Naive thymus-derived CD4-positive, alpha-beta T cell (primary cell): ENCODE measurements at regions not wholly inside any gene's neighbourhood (a gene's known extent, or its start where the extent isn't known, plus 50 kb on each side); places are given as distances from the start of the nearest gene placed in this dataset.

Source experiments
- ATAC-seq: fragments of 150-1000 bp; cut with Tn5 transposase; 2 replicates; pipeline ENCODE4 v1.10.0; 2021; ENCODE audit warnings: mild to moderate bottlenecking, moderate library complexity
- CTCF ChIA-PET: fragments of 350-600 bp; sonication (Branson Sonifier 250); formaldehyde crosslinking; loops from one replicate; lab custom pipeline; 2021; ENCODE audit warnings: antibody characterized with exemption; lab: Charles Lee
- POLR2A ChIA-PET: fragments of 350-600 bp; sonication (Branson Sonifier 250); formaldehyde crosslinking; loops from one replicate; lab custom pipeline; 2021; ENCODE audit warnings: antibody characterized with exemption, inconsistent platforms; lab: Charles Lee
- DNase-seq, 9 donors: peaks; one replicate each; pipeline versions ENCODE4 v3.0.0 to v3.0.0-alpha.2; 2020 to 2022; ENCODE audit warnings: mixed read lengths in 1 of 9
- H3K27ac ChIP-seq: one replicate; pipeline ENCODE4 v1.7.0; 2013; ENCODE audit warnings: mild to moderate bottlenecking, low read depth, low read length, moderate library complexity
- H3K27me3 ChIP-seq, 2 donors: one replicate each; pipeline ENCODE4 v1.7.0; 2013; ENCODE audit warnings: low read length in 2 of 2, mild to moderate bottlenecking in 2 of 2, moderate library complexity in 2 of 2; ENCODE audit not compliant: control insufficient read depth in 2 of 2, insufficient read depth in 2 of 2
- H3K36me3 ChIP-seq, 3 experiments: 1 replicate in 2 of 3; 2 replicates in 1 of 3; pipeline ENCODE4 v1.7.0; 2013; ENCODE audit warnings: low read length in 3 of 3, mild to moderate bottlenecking in 3 of 3, moderate library complexity in 1 of 3; ENCODE audit not compliant: insufficient read depth in 3 of 3, control insufficient read depth in 2 of 3
- H3K4me1 ChIP-seq, 2 donors: one replicate each; pipeline ENCODE4 v1.7.0; 2013; ENCODE audit warnings: low read length in 2 of 2, mild to moderate bottlenecking in 2 of 2, moderate library complexity in 1 of 2; ENCODE audit not compliant: control insufficient read depth in 2 of 2, insufficient read depth in 2 of 2
- H3K4me3 ChIP-seq: 2 replicates; pipeline ENCODE4 v1.7.0; 2013; ENCODE audit warnings: mild to moderate bottlenecking, low read length
- H3K9me3 ChIP-seq, 3 experiments: 1 replicate in 2 of 3; 2 replicates in 1 of 3; pipeline ENCODE4 v1.7.0; 2013; ENCODE audit warnings: low read length in 3 of 3; ENCODE audit not compliant: control insufficient read depth in 2 of 3
- H3K27ac Mint-ChIP-seq, 9 donors: one replicate each; pipeline ENCODE4 v1.8.0; 2020 to 2022; ENCODE audit warnings: mixed read lengths in 9 of 9, mild to moderate bottlenecking in 8 of 9, moderate library complexity in 5 of 9, inconsistent platforms in 2 of 9
- H3K27me3 Mint-ChIP-seq, 5 donors: one replicate each; pipeline ENCODE4 v1.8.0; 2021 to 2022; ENCODE audit warnings: mixed read lengths in 5 of 5, mild to moderate bottlenecking in 1 of 5
- H3K36me3 Mint-ChIP-seq, 5 donors: one replicate each; pipeline ENCODE4 v1.8.0; 2020 to 2022; ENCODE audit warnings: mixed read lengths in 5 of 5, mild to moderate bottlenecking in 3 of 5, inconsistent platforms in 1 of 5
- H3K4me1 Mint-ChIP-seq, 7 donors: one replicate each; pipeline ENCODE4 v1.8.0; 2020 to 2022; ENCODE audit warnings: mixed read lengths in 7 of 7, mild to moderate bottlenecking in 3 of 7, inconsistent platforms in 1 of 7
- H3K4me3 Mint-ChIP-seq, 10 donors: one replicate each; pipeline ENCODE4 v1.8.0; 2020 to 2022; ENCODE audit warnings: mild to moderate bottlenecking in 10 of 10, mixed read lengths in 10 of 10, moderate library complexity in 6 of 10, inconsistent platforms in 2 of 10
- H3K9me3 Mint-ChIP-seq, 11 donors: one replicate each; pipeline ENCODE4 v1.8.0; 2020 to 2022; ENCODE audit warnings: mixed read lengths in 11 of 11, mild to moderate bottlenecking in 4 of 11, inconsistent platforms in 1 of 11, moderate library complexity in 1 of 11
- intact Hi-C, 2 donors: fragments of 100-400 bp; cut with micrococcal nuclease; formaldehyde crosslinking; loops; one replicate each; pipeline ENCODE4 v1.15.1; 2023

DNA sequence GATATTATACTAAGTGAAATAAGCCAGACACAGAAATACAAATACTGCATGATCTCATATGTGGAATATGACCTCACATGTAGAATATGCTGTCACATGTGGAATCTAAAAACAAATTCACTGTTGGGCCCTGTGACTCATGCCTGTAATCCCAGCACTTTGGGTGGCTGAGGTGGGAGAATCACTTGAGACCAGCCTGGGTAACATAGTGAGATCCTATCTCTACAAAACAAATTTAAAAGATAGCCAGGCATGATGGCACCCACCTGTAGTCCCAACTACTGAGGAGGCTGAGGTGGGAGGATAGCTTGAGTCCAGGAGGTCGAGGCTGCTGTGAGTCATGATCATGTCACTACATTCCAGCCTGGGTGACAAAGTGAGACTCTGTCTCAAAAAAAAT is 160.3 kb downstream of the PTEN start:
- Histone ChIP-seq H3K27ac (no peak overlapping the region), H3K36me3 (no peaks in the 10 kb centered on the region), H3K9me3 (no peaks in the 10 kb centered on the region), H3K4me1 (peaks cover 10 to 11% of the 10 kb centered on the region in 2 donors), H3K27me3 (no peaks in the 10 kb centered on the region), H3K4me3 (no peak overlapping the region)
- no peak for DNase-seq
- no peak overlapping the region for H3K27ac Mint-ChIP-seq
- ChIA-PET CTCF (interaction anchor here (0.8 kb wide), 1 partner anchor 308 kb away, joined by 3 read pairs; no protein-coding TSS in a partner anchor), POLR2A (interaction anchor here (0.7 kb wide), 1 partner anchor 94 kb away, joined by 3 read pairs; no protein-coding TSS in a partner anchor)
- peaks cover 0 to 9% (median 3%) of the 10 kb centered on the region in 5 donors for H3K36me3 Mint-ChIP-seq
- peaks cover 0 to 9% (median 0%) of the 10 kb centered on the region in 11 donors for H3K9me3 Mint-ChIP-seq
- H3K27me3 Mint-ChIP-seq: no peaks in the 10 kb centered on the region
- H3K4me3 Mint-ChIP-seq: no peak overlapping the region
- no peak for ATAC-seq
- intact Hi-C loops: no loop called here
- peaks cover 11 to 30% (median 20%) of the 10 kb centered on the region in 7 donors for H3K4me1 Mint-ChIP-seq

DNA sequence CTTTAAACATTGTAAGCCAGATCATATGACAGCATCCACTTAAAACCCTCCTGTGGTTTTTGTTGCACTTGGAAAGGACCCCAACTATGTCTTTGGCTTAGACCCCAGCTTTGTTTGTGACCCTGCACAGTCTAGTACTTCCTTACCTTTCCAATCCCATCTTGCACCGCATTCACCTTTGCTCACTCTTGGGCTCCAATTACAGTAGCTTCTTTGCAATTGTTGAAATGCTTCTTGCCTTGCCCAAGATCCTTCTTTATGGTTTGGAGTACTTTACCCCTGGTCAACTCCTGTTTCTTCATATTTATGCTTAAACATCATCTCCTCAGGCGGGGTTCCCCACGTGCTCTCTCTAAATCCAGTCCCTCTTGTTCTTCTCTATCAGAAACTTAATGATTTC is 162.6 kb downstream of the PTEN start:
- Mint-ChIP-seq H3K27me3 (no peaks in the 10 kb centered on the region), H3K27ac (peak overlapping the region in 1 of 9 donors; percentile 9), H3K4me3 (no peak overlapping the region), H3K4me1 (peaks cover 13 to 36% (median 22%) of the 10 kb centered on the region in 7 donors), H3K9me3 (peaks cover 0 to 9% (median 0%) of the 10 kb centered on the region in 11 donors), H3K36me3 (peaks cover 0 to 9% (median 3%) of the 10 kb centered on the region in 5 donors)
- Histone ChIP-seq H3K36me3 (no peaks in the 10 kb centered on the region), H3K27ac (no peak overlapping the region), H3K27me3 (no peaks in the 10 kb centered on the region), H3K4me1 (peaks cover 11 to 15% of the 10 kb centered on the region in 2 donors), H3K4me3 (no peak overlapping the region), H3K9me3 (no peaks in the 10 kb centered on the region)
- intact Hi-C loops: loop anchor here in 1 of 2 donors (5.0 kb wide), 1 partner anchor 361 kb away; no protein-coding TSS in a partner anchor
- ATAC-seq (no peak), DNase-seq (no peak)
- ChIA-PET CTCF (interaction anchor here (1.0 kb wide), 1 partner anchor 75 kb away, joined by 3 read pairs; no protein-coding TSS in a partner anchor), POLR2A (no interaction called here)

DNA sequence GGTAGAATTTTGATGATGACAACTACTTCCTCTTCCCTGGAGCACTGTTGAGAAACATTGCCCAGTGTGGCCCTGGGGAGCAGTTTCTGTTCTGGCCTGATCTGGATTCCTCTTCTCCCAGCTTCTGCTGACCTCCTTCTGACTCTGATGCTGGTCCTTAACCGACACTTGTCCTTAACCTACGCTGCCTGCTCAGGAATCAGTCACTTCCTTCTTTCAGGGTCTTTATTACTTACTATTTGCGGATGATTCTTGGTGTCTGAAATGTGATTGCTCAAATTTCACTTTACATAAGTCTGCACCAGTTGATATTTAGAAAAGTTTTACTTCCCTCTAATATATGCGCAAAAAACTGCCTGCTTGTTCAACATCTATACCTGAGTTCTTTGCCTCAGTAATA is 164.1 kb downstream of the PTEN start:
- POLR2A ChIA-PET: interaction anchor here (0.7 kb wide), 1 partner anchor 14 kb away, joined by 3 read pairs; no protein-coding TSS in a partner anchor
- H3K4me3 Mint-ChIP-seq: no peak overlapping the region

DNA sequence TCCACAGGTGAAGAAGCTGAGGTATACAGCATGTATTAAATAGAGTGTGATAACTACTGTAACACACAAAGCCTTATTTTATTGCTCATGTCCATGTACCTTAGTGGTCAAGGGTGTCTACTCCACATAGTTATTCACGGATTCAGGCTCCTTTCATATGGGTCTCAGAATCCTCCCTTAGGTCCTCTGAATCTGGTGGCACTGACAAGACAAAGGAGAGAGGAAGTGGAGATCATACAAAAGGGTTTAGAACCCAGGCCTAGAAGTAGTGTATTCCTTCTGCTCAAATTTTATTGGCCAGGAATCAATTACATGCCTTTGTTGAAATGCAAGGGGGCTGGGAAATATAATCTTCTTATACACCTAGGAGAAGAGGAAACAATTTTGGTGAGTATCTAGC is 164.6 kb downstream of the PTEN start:
- peaks cover 0 to 6% (median 0%) of the 10 kb centered on the region in 11 donors for H3K9me3 Mint-ChIP-seq
- intact Hi-C loops: loop anchor here in 1 of 2 donors (2.0 to 5.0 kb wide), 2 partner anchors 37 to 359 kb away; no protein-coding TSS in a partner anchor
- Histone ChIP-seq H3K4me3 (no peak overlapping the region), H3K36me3 (no peaks in the 10 kb centered on the region), H3K27ac (peak overlapping the region; percentile 4), H3K4me1 (peaks cover 11 to 15% of the 10 kb centered on the region in 2 donors), H3K9me3 (no peaks in the 10 kb centered on the region), H3K27me3 (no peaks in the 10 kb centered on the region)
- DNase-seq (no peak), ATAC-seq (peak; percentile 14)
- H3K4me3 Mint-ChIP-seq: peak overlapping the region in 3 of 10 donors; percentile 0 to 35 (median 7)
- H3K4me1 Mint-ChIP-seq: peaks cover 10 to 28% (median 18%) of the 10 kb centered on the region in 7 donors
- ChIA-PET CTCF (no interaction called here), POLR2A (interaction anchor here (0.7 kb wide), 1 partner anchor 13 kb away, joined by 3 read pairs; no protein-coding TSS in a partner anchor)
- peak overlapping the region in 8 of 9 donors; percentile 44 to 90 (median 74) for H3K27ac Mint-ChIP-seq
- H3K27me3 Mint-ChIP-seq: no peaks in the 10 kb centered on the region
- peaks cover 0 to 4% (median 0%) of the 10 kb centered on the region in 5 donors for H3K36me3 Mint-ChIP-seq

More for the DNA sequence above, 164.1 kb downstream of the PTEN start:
- CTCF ChIA-PET: no interaction called here
- H3K4me3 ChIP-seq: no peak overlapping the region
- H3K27ac ChIP-seq: no peak overlapping the region
- no peaks in the 10 kb centered on the region for H3K36me3 ChIP-seq
- peak; percentile 75 for ATAC-seq
- no peaks in the 10 kb centered on the region for H3K27me3 Mint-ChIP-seq
- peaks cover 0 to 9% (median 0%) of the 10 kb centered on the region in 11 donors for H3K9me3 Mint-ChIP-seq
- H3K4me1 ChIP-seq: peaks cover 11 to 15% of the 10 kb centered on the region in 2 donors
- DNase-seq: no peak
- H3K27me3 ChIP-seq: no peaks in the 10 kb centered on the region
- H3K4me1 Mint-ChIP-seq: peaks cover 10 to 31% (median 18%) of the 10 kb centered on the region in 7 donors
- peak overlapping the region in 7 of 9 donors; percentile 12 to 90 (median 76) for H3K27ac Mint-ChIP-seq
- H3K36me3 Mint-ChIP-seq: peaks cover 0 to 4% (median 0%) of the 10 kb centered on the region in 5 donors
- intact Hi-C loops: loop anchor here in 1 of 2 donors (5.0 kb wide), 1 partner anchor 360 kb away; no protein-coding TSS in a partner anchor
- H3K9me3 ChIP-seq: no peaks in the 10 kb centered on the region

DNA sequence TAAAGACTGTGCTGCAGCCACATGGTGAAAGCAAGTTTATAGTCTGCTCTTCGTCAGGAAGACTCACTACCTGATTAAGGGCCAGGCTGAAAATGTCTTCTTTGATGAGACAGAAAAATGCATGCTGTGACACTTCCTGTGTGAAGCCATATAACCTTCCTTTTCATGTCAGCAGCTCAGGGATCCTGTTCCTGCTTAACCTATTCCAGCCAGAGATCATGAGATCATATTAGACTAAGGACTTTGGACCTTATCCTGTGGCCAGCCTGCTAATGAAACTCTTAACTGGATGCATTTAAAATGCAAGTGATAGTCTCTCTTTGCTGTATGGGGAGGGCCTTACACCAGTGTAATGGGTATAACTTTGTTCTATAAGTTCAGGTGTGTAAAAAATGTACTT is 165.2 kb downstream of the PTEN start:
- Mint-ChIP-seq H3K27me3 (no peaks in the 10 kb centered on the region), H3K9me3 (peaks cover 0 to 4% (median 0%) of the 10 kb centered on the region in 11 donors), H3K4me1 (peaks cover 10 to 24% (median 18%) of the 10 kb centered on the region in 7 donors), H3K36me3 (peaks cover 0 to 4% (median 0%) of the 10 kb centered on the region in 5 donors), H3K27ac (peak overlapping the region in 5 of 9 donors; percentile 37 to 85 (median 51)), H3K4me3 (peak overlapping the region in 1 of 10 donors; percentile 35)
- Histone ChIP-seq H3K36me3 (no peaks in the 10 kb centered on the region), H3K27ac (no peak overlapping the region), H3K9me3 (no peaks in the 10 kb centered on the region), H3K4me1 (peaks cover 11 to 15% of the 10 kb centered on the region in 2 donors), H3K4me3 (no peak overlapping the region), H3K27me3 (no peaks in the 10 kb centered on the region)
- DNase-seq: peak in 5 of 9 donors; percentile 11 to 27 (median 20)
- POLR2A ChIA-PET: no interaction called here
- peak; percentile 44 for ATAC-seq
- intact Hi-C loops: loop anchor here in 1 of 2 donors (2.0 to 5.0 kb wide), 2 partner anchors 36 to 359 kb away; no protein-coding TSS in a partner anchor
- CTCF ChIA-PET: interaction anchor here (0.6 kb wide), 1 partner anchor 1286 kb away, joined by 3 read pairs; no protein-coding TSS in a partner anchor

DNA sequence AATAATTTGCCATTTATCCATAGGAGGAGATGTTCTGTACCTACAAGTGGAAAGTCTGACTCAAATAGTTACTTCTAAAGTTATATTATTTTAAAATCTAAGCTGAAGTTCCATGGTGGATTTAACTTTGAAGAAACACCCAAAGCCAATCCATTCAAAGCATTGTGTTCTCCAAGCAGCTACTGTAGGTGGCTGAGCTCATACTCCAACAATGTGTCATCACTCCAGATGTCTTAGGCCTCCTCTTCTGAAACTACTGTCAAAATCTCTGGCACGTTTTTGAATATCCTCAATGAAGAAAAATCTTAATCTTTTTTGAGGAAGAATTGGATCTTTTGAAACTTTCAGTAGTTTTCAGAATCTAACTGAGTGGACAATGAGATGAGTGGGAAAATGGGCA is 169.1 kb downstream of the PTEN start:
- DNase-seq: no peak
- Mint-ChIP-seq H3K4me1 (peaks cover 12 to 33% (median 23%) of the 10 kb centered on the region in 7 donors), H3K4me3 (no peak overlapping the region), H3K36me3 (peaks cover 0 to 2% (median 0%) of the 10 kb centered on the region in 5 donors), H3K9me3 (peaks cover 0 to 2% (median 0%) of the 10 kb centered on the region in 11 donors), H3K27ac (no peak overlapping the region), H3K27me3 (no peaks in the 10 kb centered on the region)
- no peak for ATAC-seq
- H3K36me3 ChIP-seq: no peaks in the 10 kb centered on the region
- no peaks in the 10 kb centered on the region for H3K27me3 ChIP-seq
- no peak overlapping the region for H3K4me3 ChIP-seq
- no peak overlapping the region for H3K27ac ChIP-seq
- POLR2A ChIA-PET: interaction anchor here (0.7 kb wide), 1 partner anchor 45 kb away, joined by 3 read pairs; no protein-coding TSS in a partner anchor
- H3K9me3 ChIP-seq: no peaks in the 10 kb centered on the region
- CTCF ChIA-PET: no interaction called here
- H3K4me1 ChIP-seq: peaks cover 8 to 17% of the 10 kb centered on the region in 2 donors
- intact Hi-C loops: no loop called here
